ENCODE measurements at regions not wholly inside any gene's neighbourhood (a gene's known extent, or its start where the extent isn't known, plus 50 kb on each side); places are given as distances from the start of the nearest gene placed in this dataset.

DNA sequence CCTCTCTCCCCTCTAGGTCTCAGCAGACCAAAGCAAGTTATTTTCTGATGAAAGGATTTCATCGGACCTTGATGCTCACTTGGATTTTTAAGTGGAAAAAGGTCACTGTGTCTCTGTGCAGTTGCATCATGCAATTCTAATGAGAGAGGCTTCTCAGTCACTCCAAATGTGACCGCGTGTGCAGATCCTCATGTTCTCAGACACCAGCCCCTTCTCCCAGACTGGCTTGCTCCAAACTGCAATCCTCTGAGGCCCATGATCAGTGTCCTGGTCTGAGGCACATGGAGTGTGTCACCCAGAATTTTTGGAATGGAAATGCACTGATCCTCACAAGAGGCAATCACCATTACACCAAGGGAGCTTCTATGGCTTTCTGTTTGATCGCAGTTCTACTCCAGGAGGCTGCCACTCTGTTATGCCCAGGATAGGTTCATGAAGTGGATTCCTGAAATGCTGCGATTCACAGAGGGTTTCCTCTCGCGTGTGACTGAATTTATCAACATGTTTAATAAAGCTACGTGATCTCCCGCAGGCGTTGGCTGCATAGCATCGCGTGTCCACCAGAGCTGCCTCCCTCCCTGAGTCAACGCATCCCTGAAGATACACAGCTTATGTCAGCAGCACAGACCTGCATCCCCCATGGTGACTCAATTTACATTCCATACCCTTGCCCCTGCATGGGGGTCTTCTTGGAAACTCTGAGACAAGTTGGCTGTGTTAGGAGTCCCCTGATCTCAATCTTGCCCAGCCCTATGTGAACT lies 544.6 kb upstream of the B3GAT1 start:
- no peak overlapping the region for H3K18ac ChIP-seq (ENCODE audit: extremely low read depth, low read length)
- H3K36me3 ChIP-seq (ENCODE audit: control insufficient read depth in 2 of 4, insufficient read depth in 4 of 4, low read length in 3 of 4): no peaks in the 10 kb centered on the region
- no peaks in the 10 kb centered on the region for H3K79me2 ChIP-seq (ENCODE audit: control insufficient read depth in 1 of 2, insufficient read depth in 2 of 2, low read length in 2 of 2)
- no peak overlapping the region for H2AFZ ChIP-seq (ENCODE audit: low read length)
- H4K20me1 ChIP-seq (replicated peaks in 1 of 2; ENCODE audit: control insufficient read depth in 1 of 2, insufficient read depth in 2 of 2, low read length in 2 of 2): peaks cover 0 to 2% of the 10 kb centered on the region in 2 experiments
- no peak overlapping the region for H3K4ac ChIP-seq (replicated peaks; ENCODE audit: insufficient read length, low read depth, low read length)
- peaks cover 0 to 3% (median 0%) of the 10 kb centered on the region in 4 experiments; a peak in 2 of 7 replicates for H3K4me1 ChIP-seq (replicated peaks in 1 of 4; ENCODE audit: control insufficient read depth in 3 of 4, insufficient read depth in 4 of 4, low read length in 3 of 4)
- no peak for FAIRE-seq
- H3K9me3 ChIP-seq (ENCODE audit: insufficient read depth in 2 of 2, low read depth in 1 of 2, low read length in 1 of 2): no peaks in the 10 kb centered on the region
- H3K4me3 ChIP-seq (ENCODE audit: extremely low read depth in 1 of 4, insufficient read depth in 2 of 4, low read depth in 3 of 4, low read length in 4 of 4): no peak overlapping the region
- H3K27ac ChIP-seq (ENCODE audit: low read depth, low read length): no peak overlapping the region
- H4K8ac ChIP-seq (ENCODE audit: extremely low read depth, insufficient read depth, low read length): no peak overlapping the region
- H3K56ac ChIP-seq (replicated peaks; ENCODE audit: insufficient read length, low read depth, low read length): no peak overlapping the region
- H2AK5ac ChIP-seq (ENCODE audit: low read depth, low read length): no peak overlapping the region
- POLR2A ChIA-PET (ENCODE audit: partially characterized antibody): no interaction called here
- no peak overlapping the region for H2BK15ac ChIP-seq (ENCODE audit: low read length)
- H4K5ac ChIP-seq (ENCODE audit: insufficient read length, low read depth, low read length): no peak overlapping the region
- no peak overlapping the region for H3K14ac ChIP-seq (ENCODE audit: insufficient read length)
- CTCF ChIA-PET (ENCODE audit: partially characterized antibody): interaction anchor here (2.1 kb wide), 1 partner anchor 75 kb away, joined by 7 read pairs; no protein-coding TSS in a partner anchor
- H3K79me1 ChIP-seq (ENCODE audit: low read depth, low read length): no peaks in the 10 kb centered on the region
- H2BK12ac ChIP-seq (ENCODE audit: low read depth, low read length): no peak overlapping the region
- no peak overlapping the region for H3K9ac ChIP-seq (replicated peaks in 1 of 4; ENCODE audit: extremely low read depth in 1 of 4, low read depth in 3 of 4, low read length in 3 of 4)
- H3K4me2 ChIP-seq (ENCODE audit: insufficient read depth in 1 of 2, low read depth in 2 of 2, low read length in 2 of 2): no peak overlapping the region
- no peak overlapping the region for H3K23ac ChIP-seq (ENCODE audit: insufficient read length)
- WGBS, 2 experiments (ENCODE audit: extremely low coverage in 1 of 2, insufficient coverage in 1 of 2, insufficient read length in 1 of 2, insufficient replicate concordance in 2 of 2, low coverage in 1 of 2, low lambda C conversion rate in 2 of 2, missing lambda C conversion rate in 1 of 2): 86% methylated on average over 13 of the region's 13 CpGs; no CpG with 5 or more reads in 1 of the 2 experiments
- H2BK120ac ChIP-seq (replicated peaks; ENCODE audit: low read depth, low read length): no peak overlapping the region
- DNase-seq (ENCODE audit: low read depth in 1 of 2, low spot score in 2 of 2): no peak
- no peaks in the 10 kb centered on the region for H3K27me3 ChIP-seq (replicated peaks in 1 of 4; ENCODE audit: control insufficient read depth in 3 of 4, extremely low read depth in 1 of 4, insufficient read depth in 3 of 4, low read length in 3 of 4)
- TF ChIP-seq CEBPB (IDR thresholded peaks at IDR 0.05; ENCODE audit: low read depth, low read length): no peak
- no peak for TF ChIP-seq CBX8 (IDR thresholded peaks at IDR 0.05; ENCODE audit: borderline replicate concordance, low read depth, low read length)
- TF ChIP-seq KDM1A (IDR thresholded peaks at IDR 0.05; ENCODE audit: borderline replicate concordance, low read length): no peak
- TF ChIP-seq, protein P1, sequence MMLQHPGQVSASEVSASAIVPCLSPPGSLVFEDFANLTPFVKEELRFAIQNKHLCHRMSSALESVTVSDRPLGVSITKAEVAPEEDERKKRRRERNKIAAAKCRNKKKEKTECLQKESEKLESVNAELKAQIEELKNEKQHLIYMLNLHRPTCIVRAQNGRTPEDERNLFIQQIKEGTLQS (IDR thresholded peaks at IDR 0.05; ENCODE audit: insufficient read depth, low read depth, low read length): no peak
- no peak for TF ChIP-seq CBX5 (IDR thresholded peaks at IDR 0.05; ENCODE audit: low read depth, low read length)
- no peak for TF ChIP-seq GTF2F1 (IDR thresholded peaks at IDR 0.05; ENCODE audit: borderline replicate concordance, low read depth, low read length)
- H2BK20ac ChIP-seq (ENCODE audit: low read length): no peak overlapping the region
- H4K91ac ChIP-seq (replicated peaks; ENCODE audit: insufficient read length, low read length): no peak overlapping the region
- H3K23me2 ChIP-seq (ENCODE audit: low read depth, low read length): no peaks in the 10 kb centered on the region; the same call in 1 of the 2 replicates
- no peak overlapping the region for H2BK5ac ChIP-seq (ENCODE audit: low read depth, low read length)
